ENCODE measurements at regions not wholly inside any gene's neighbourhood (a gene's known extent, or its start where the extent isn't known, plus 50 kb on each side); places are given as distances from the start of the nearest gene placed in this dataset.
A peak's percentile ranks its signal among the peaks of the same experiment; 100 is the strongest.

- H3K27ac Mint-ChIP-seq (ENCODE audit: unreplicated experiment), result peak overlapping the region; percentile 70
- H3K36me3 Mint-ChIP-seq (ENCODE audit: low read depth, unreplicated experiment), result peaks cover 2% of the 10 kb centered on the region
- peak; percentile 12 for DNase-seq (ENCODE audit: low read depth)
- no peak for FAIRE-seq
- Histone ChIP-seq H3K4me3 (ENCODE audit: insufficient read depth, low read depth, low read length) (no peak overlapping the region), H2AFZ (ENCODE audit: low read depth, low read length) (no peak overlapping the region), H3K36me3 (ENCODE audit: insufficient read depth, low read length) (no peaks in the 10 kb centered on the region), H3K4me2 (ENCODE audit: low read length) (peak overlapping the region; percentile 23), H3K27ac (ENCODE audit: low read depth, low read length) (no peak overlapping the region), H3K9ac (ENCODE audit: low read length) (no peak overlapping the region), H3K4me1 (ENCODE audit: insufficient read depth, low read length) (peaks cover 13% of the 10 kb centered on the region), H4K20me1 (ENCODE audit: insufficient read depth, low read length) (no peaks in the 10 kb centered on the region), H3K9me3 (ENCODE audit: insufficient read depth, low read depth, low read length) (no peaks in the 10 kb centered on the region), H3K27me3 (ENCODE audit: insufficient read depth, low read length) (no peaks in the 10 kb centered on the region), H3K79me2 (ENCODE audit: insufficient read depth, low read length) (no peaks in the 10 kb centered on the region)
- no peak overlapping the region for H3K4me3 Mint-ChIP-seq (ENCODE audit: unreplicated experiment)
- TF ChIP-seq EZH2 (IDR thresholded peaks at IDR 0.05; ENCODE audit: insufficient read depth, low read length), result no peak
- no peak for TF ChIP-seq CTCF (IDR thresholded peaks at IDR 0.05; ENCODE audit: insufficient read depth, low read depth, low read length)
- H3K9me3 Mint-ChIP-seq (ENCODE audit: unreplicated experiment), result peaks cover 5% of the 10 kb centered on the region
- H3K27me3 Mint-ChIP-seq (ENCODE audit: low read depth, unreplicated experiment), result peaks cover 30% of the 10 kb centered on the region
- peaks cover 24% of the 10 kb centered on the region for H3K4me1 Mint-ChIP-seq (ENCODE audit: low read depth, unreplicated experiment)
Observed at GRCh38 chr13:40477623-40478608, 188.5 kb downstream of the FOXO1 start.

DNA sequence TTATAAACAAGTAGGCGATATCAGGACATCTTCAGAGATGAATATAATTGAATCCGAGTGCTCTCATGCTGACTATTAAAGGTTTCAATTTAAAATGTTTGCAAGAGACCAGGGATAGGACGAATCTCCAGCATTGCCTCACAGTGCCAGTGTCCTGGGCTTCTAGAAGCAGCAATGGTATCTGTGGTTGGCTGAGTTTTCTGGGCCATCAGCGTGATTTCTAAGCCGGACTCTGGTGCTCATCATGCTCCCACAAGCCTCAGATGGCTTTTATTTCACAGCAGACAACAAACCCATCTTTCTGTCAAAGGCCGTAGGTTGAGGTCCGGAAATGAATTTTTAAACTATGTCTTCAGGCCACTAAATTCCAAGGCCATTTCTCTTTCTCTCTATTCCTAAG lies 187.7 kb downstream of the FOXO1 start:
- Mint-ChIP-seq H3K27me3 (ENCODE audit: low read depth, unreplicated experiment) (peaks cover 30% of the 10 kb centered on the region), H3K4me3 (ENCODE audit: unreplicated experiment) (no peak overlapping the region), H3K4me1 (ENCODE audit: low read depth, unreplicated experiment) (peaks cover 24% of the 10 kb centered on the region), H3K9me3 (ENCODE audit: unreplicated experiment) (peaks cover 5% of the 10 kb centered on the region), H3K36me3 (ENCODE audit: low read depth, unreplicated experiment) (no peaks in the 10 kb centered on the region), H3K27ac (ENCODE audit: unreplicated experiment) (no peak overlapping the region)
- H3K9ac ChIP-seq (ENCODE audit: low read length), result no peak overlapping the region
- no peak overlapping the region for H2AFZ ChIP-seq (ENCODE audit: low read depth, low read length)
- H4K20me1 ChIP-seq (ENCODE audit: insufficient read depth, low read length), result no peaks in the 10 kb centered on the region
- H3K4me1 ChIP-seq (ENCODE audit: insufficient read depth, low read length), result peaks cover 13% of the 10 kb centered on the region
- H3K27ac ChIP-seq (ENCODE audit: low read depth, low read length), result no peak overlapping the region
- TF ChIP-seq CTCF (IDR thresholded peaks at IDR 0.05; ENCODE audit: insufficient read depth, low read depth, low read length) (no peak), EZH2 (IDR thresholded peaks at IDR 0.05; ENCODE audit: insufficient read depth, low read length) (no peak)
- no peaks in the 10 kb centered on the region for H3K9me3 ChIP-seq (ENCODE audit: insufficient read depth, low read depth, low read length)
- H3K27me3 ChIP-seq (ENCODE audit: insufficient read depth, low read length), result no peaks in the 10 kb centered on the region
- FAIRE-seq (no peak), DNase-seq (ENCODE audit: low read depth) (no peak)
- H3K36me3 ChIP-seq (ENCODE audit: insufficient read depth, low read length), result no peaks in the 10 kb centered on the region
- no peak overlapping the region for H3K4me3 ChIP-seq (ENCODE audit: insufficient read depth, low read depth, low read length)
- H3K79me2 ChIP-seq (ENCODE audit: insufficient read depth, low read length), result no peaks in the 10 kb centered on the region
- no peak overlapping the region for H3K4me2 ChIP-seq (ENCODE audit: low read length)

All from astrocyte (in vitro differentiated cells and primary cell).